ENCODE measurements at regions not wholly inside any gene's neighbourhood (a gene's known extent, or its start where the extent isn't known, plus 50 kb on each side); places are given as distances from the start of the nearest gene placed in this dataset.

- TF ChIP-seq CTCF (conservative IDR thresholded peaks at IDR 0.05 in 1 of 2, IDR thresholded peaks at IDR 0.05 in 1 of 2; ENCODE audit: low read depth in 1 of 2, low read length in 2 of 2) (no peak), EZH2 (IDR thresholded peaks at IDR 0.05; ENCODE audit: low read length, missing control alignments) (no peak)
Observed at GRCh38 chr12:115194857-115195256, 510.9 kb upstream of the TBX3 start.

All from fibroblast of lung (primary cell).